ENCODE measurements at regions not wholly inside any gene's neighbourhood (a gene's known extent, or its start where the extent isn't known, plus 50 kb on each side); places are given as distances from the start of the nearest gene placed in this dataset.

DNA sequence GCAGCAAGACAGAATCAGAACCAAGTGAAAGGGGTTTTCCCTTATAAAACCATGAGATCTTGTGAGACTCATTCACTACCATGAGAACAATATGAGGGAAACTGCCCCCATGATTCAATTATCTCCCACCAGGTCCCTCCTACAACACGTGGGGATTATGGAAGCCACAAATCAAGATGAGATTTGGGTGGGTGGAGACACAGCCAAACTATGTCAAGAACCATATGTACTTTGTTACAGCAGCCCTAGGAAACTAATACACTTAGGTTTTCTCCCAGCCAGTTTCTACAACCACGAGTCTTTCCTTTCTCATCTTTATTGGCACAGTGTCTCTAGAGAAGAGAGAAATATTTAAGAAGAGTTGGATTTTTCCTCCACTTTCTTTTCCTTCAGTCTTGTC, 72.6 kb downstream of the BTG1 start:
- H3K4me1 ChIP-seq = peaks cover 36% of the 10 kb centered on the region
- no peak overlapping the region for H3K4me3 ChIP-seq
- H3K27me3 ChIP-seq (ENCODE audit: low read depth) = no peaks in the 10 kb centered on the region
- H3K36me3 ChIP-seq = no peaks in the 10 kb centered on the region
- H3K27ac ChIP-seq (replicated peaks) = no peak overlapping the region
- intact Hi-C loops (cut with micrococcal nuclease) = no loop called here
- H3K9me3 ChIP-seq (replicated peaks) = peaks cover 4% of the 10 kb centered on the region
- DNase-seq = no peak
- TF ChIP-seq, protein P1, sequence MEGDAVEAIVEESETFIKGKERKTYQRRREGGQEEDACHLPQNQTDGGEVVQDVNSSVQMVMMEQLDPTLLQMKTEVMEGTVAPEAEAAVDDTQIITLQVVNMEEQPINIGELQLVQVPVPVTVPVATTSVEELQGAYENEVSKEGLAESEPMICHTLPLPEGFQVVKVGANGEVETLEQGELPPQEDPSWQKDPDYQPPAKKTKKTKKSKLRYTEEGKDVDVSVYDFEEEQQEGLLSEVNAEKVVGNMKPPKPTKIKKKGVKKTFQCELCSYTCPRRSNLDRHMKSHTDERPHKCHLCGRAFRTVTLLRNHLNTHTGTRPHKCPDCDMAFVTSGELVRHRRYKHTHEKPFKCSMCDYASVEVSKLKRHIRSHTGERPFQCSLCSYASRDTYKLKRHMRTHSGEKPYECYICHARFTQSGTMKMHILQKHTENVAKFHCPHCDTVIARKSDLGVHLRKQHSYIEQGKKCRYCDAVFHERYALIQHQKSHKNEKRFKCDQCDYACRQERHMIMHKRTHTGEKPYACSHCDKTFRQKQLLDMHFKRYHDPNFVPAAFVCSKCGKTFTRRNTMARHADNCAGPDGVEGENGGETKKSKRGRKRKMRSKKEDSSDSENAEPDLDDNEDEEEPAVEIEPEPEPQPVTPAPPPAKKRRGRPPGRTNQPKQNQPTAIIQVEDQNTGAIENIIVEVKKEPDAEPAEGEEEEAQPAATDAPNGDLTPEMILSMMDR (IDR thresholded peaks at IDR 0.05; ENCODE audit: borderline replicate concordance) = no peak

DNA sequence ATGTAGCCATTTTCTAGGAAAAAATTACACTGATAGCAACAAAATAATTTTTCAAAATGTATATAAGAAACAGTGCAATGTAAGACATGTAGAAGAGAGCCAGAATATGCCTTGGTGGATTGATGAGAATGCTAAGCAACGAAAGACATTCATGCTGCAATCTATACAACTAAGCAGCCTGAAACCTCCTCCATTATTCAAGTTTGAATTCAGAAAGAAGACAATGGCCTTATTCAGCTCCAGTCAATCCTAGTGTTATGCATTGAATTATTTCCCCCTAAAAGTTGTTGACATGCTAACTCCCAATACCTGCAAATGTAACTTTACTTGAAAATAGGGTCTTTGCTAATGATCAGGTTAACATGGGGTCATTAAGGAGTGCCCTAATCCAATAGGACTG, 73.5 kb downstream of the BTG1 start:
- peaks cover 4% of the 10 kb centered on the region for H3K9me3 ChIP-seq (replicated peaks)
- TF ChIP-seq, protein P1 (IDR thresholded peaks at IDR 0.05; ENCODE audit: borderline replicate concordance) = no peak
- intact Hi-C loops (cut with micrococcal nuclease) = no loop called here
- H3K4me1 ChIP-seq = peaks cover 26% of the 10 kb centered on the region
- no peaks in the 10 kb centered on the region for H3K27me3 ChIP-seq (ENCODE audit: low read depth)
- H3K27ac ChIP-seq (replicated peaks) = no peak overlapping the region
- no peak for DNase-seq
- H3K36me3 ChIP-seq = no peaks in the 10 kb centered on the region
- no peak overlapping the region for H3K4me3 ChIP-seq

DNA sequence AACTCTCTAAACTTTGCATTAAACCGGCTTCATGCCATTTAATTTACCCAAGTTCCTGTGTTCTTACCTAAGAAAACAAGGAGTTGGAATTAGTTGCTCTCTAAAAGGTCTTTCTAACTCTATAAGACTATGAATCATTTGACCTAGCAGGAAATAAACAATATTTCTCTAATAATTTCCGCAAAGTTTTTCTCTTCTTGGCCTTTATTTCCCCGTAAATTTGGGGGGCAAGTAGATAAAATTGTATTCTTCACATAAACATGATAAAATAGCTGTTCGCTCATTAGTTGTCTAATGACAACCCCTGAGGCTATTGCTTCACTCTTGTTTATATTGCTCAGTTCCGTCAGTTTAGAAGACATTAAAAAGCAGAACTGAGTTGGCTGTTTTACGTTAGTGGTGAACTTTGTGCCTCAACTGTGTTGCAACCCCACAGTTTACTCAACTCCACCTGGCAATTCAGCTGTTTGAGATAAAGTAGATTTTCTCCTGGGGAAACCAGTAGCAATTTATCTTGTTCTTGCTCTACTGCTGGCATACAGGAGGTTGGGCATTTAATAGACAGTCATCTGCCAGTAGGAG, 74.7 kb downstream of the BTG1 start:
- intact Hi-C loops (cut with micrococcal nuclease) = no loop called here
- no peak overlapping the region for H3K27ac ChIP-seq (replicated peaks)

DNA sequence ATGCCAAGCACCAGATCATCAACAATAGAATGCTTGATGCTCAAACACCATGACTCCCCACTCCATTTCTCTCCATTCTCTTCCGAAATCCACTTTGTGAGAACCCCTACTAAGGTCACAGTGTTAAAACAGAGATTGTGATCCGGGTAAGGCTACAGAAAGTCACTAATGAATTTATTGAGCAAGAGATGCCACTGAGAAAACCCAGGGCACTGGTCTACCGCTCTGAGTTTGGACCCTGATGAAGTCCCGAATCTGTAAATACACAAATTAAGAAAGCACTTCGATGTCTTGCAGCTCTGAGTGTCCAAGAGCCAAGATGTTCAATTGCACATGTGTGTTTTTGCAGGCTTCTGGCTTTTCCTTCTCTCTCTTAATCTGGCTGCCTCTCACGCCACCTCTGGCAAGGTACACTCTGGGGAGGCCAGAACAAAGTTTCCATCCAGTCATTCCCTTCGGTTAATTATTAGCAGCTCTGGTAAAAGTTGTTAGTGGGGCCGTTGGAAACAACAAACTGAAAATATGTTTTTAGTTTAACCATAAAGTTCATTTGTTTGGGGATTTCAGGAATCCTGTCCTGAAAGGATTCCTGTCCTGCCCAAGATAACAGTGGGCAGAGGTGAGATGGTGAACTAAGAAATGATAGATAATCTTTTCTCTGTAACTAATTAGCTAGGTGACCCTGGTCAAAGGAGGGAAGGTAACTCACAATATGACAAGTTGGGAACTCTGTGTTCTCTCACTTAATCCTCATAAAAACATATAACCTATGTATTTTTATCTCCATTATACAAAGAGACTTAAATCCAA, 75.4 kb downstream of the BTG1 start:
- H3K27ac ChIP-seq (replicated peaks) = no peak overlapping the region
- DNase-seq = no peak
- intact Hi-C loops (cut with micrococcal nuclease) = no loop called here

More for the DNA sequence above, 74.7 kb downstream of the BTG1 start:
- TF ChIP-seq, protein P1 (IDR thresholded peaks at IDR 0.05; ENCODE audit: borderline replicate concordance) = no peak
- Histone ChIP-seq H3K36me3 (no peaks in the 10 kb centered on the region), H3K9me3 (replicated peaks) (peaks cover 4% of the 10 kb centered on the region), H3K27me3 (ENCODE audit: low read depth) (no peaks in the 10 kb centered on the region), H3K4me3 (no peak overlapping the region), H3K4me1 (peaks cover 14% of the 10 kb centered on the region)
- DNase-seq = no peak

DNA sequence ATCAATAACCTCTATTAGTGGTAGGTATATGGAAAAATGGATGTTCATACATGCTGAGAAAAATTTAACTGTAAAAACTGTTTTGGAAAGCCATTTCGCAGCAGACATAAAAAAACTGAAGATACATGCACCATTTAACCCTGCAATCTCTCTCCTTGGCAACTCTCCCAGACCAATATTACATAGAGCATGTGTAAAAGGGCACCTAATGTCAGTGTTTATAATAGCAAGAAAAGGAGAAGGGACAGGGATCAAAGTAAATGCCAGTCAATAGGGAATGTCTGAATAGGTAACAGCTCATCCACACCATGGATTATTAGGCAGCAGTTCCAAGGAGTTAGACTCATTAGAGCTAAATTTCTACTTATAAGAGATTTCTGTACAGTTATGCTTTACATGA, 77.2 kb downstream of the BTG1 start:
- TF ChIP-seq, protein P1 (IDR thresholded peaks at IDR 0.05; ENCODE audit: borderline replicate concordance) = no peak
- H3K27ac ChIP-seq (replicated peaks) = no peak overlapping the region
- no peak for DNase-seq

More for the DNA sequence above, 75.4 kb downstream of the BTG1 start:
- Histone ChIP-seq H3K27me3 (ENCODE audit: low read depth) (no peaks in the 10 kb centered on the region), H3K36me3 (no peaks in the 10 kb centered on the region), H3K9me3 (replicated peaks) (peaks cover 4% of the 10 kb centered on the region), H3K4me1 (peaks cover 9% of the 10 kb centered on the region), H3K4me3 (no peak overlapping the region)
- TF ChIP-seq, protein P1 (IDR thresholded peaks at IDR 0.05; ENCODE audit: borderline replicate concordance) = no peak

More for the DNA sequence above, 77.2 kb downstream of the BTG1 start:
- Histone ChIP-seq H3K27me3 (ENCODE audit: low read depth) (no peaks in the 10 kb centered on the region), H3K4me3 (no peak overlapping the region), H3K9me3 (replicated peaks) (peaks cover 4% of the 10 kb centered on the region), H3K4me1 (peaks cover 16% of the 10 kb centered on the region), H3K36me3 (no peaks in the 10 kb centered on the region)
- intact Hi-C loops (cut with micrococcal nuclease) = no loop called here

All from left ventricle myocardium inferior (tissue), 1 donor.